OCI-LY3 (cell line): ENCODE measurements at regions not wholly inside any gene's neighbourhood (a gene's known extent, or its start where the extent isn't known, plus 50 kb on each side); places are given as distances from the start of the nearest gene placed in this dataset.

ENCODE experiments used
- EZH2phosphoT487 ChIP-seq: fragments of 200-600 bp; shearing (Covaris generic); IDR thresholded peaks from 2 replicates; pipeline ENCODE4 v1.6.1; 2018; ENCODE audit warnings: antibody characterized with exemption, mixed run types, low read depth
- TF ChIP-seq, protein P1 (sequence below): fragments of 200-600, 300-600 bp; sonication (generic); IDR thresholded peaks from 2 replicates; pipeline ENCODE4 v1.5.1; 2014; ENCODE audit warnings: antibody characterized with exemption, low read length, low read depth

DNA sequence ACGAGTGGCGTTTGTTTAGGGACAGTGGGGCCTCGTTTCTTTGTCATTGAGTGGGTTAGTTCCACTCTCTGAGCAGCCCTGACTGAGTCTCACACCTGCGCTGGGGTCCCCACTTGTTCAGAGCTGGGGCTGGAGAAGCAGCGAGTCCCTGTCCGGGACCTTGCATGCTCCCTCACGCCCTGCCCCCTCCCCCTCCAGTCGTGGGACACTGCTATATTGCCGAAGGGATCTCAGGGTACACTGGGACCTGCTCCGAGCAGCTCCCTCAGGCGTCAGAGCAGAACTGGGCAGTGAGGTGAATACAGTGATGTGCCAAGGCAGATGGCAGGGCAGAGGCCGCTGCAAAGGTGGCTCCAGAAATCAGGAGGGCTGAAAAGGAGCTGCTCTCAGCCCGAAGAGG lies 59.9 kb upstream of the KLF13 start:
- TF ChIP-seq, protein P1, sequence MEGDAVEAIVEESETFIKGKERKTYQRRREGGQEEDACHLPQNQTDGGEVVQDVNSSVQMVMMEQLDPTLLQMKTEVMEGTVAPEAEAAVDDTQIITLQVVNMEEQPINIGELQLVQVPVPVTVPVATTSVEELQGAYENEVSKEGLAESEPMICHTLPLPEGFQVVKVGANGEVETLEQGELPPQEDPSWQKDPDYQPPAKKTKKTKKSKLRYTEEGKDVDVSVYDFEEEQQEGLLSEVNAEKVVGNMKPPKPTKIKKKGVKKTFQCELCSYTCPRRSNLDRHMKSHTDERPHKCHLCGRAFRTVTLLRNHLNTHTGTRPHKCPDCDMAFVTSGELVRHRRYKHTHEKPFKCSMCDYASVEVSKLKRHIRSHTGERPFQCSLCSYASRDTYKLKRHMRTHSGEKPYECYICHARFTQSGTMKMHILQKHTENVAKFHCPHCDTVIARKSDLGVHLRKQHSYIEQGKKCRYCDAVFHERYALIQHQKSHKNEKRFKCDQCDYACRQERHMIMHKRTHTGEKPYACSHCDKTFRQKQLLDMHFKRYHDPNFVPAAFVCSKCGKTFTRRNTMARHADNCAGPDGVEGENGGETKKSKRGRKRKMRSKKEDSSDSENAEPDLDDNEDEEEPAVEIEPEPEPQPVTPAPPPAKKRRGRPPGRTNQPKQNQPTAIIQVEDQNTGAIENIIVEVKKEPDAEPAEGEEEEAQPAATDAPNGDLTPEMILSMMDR, result no peak
- TF ChIP-seq EZH2phosphoT487, result no peak
